Glutamatergic neuron (in vitro differentiated cells): ENCODE measurements at regions not wholly inside any gene's neighbourhood (a gene's known extent, or its start where the extent isn't known, plus 50 kb on each side); places are given as distances from the start of the nearest gene placed in this dataset.

ENCODE experiments used
- DNase-seq: peaks from one replicate; pipeline ENCODE4 v3.0.0; 2022
- H3K27ac Mint-ChIP-seq: one replicate; pipeline ENCODE4 v1.8.0; 2020; ENCODE audit warnings: mild to moderate bottlenecking, mixed read lengths, inconsistent platforms; ENCODE audit not compliant: unreplicated experiment
- H3K27me3 Mint-ChIP-seq: one replicate; pipeline ENCODE4 v1.8.0; 2020; ENCODE audit warnings: mild to moderate bottlenecking, moderate library complexity, mixed read lengths, inconsistent platforms; ENCODE audit not compliant: unreplicated experiment
- H3K36me3 Mint-ChIP-seq: one replicate; pipeline ENCODE4 v1.8.0; 2020; ENCODE audit warnings: mild to moderate bottlenecking, mixed read lengths, inconsistent platforms; ENCODE audit not compliant: unreplicated experiment
- H3K4me1 Mint-ChIP-seq: one replicate; pipeline ENCODE4 v1.8.0; 2020; ENCODE audit warnings: mild to moderate bottlenecking, low read depth, mixed read lengths, inconsistent platforms; ENCODE audit not compliant: unreplicated experiment
- H3K4me3 Mint-ChIP-seq: one replicate; pipeline ENCODE4 v1.8.0; 2020; ENCODE audit warnings: mild to moderate bottlenecking, mixed read lengths, inconsistent platforms; ENCODE audit not compliant: unreplicated experiment
- H3K9me3 Mint-ChIP-seq: one replicate; pipeline ENCODE4 v1.8.0; 2020; ENCODE audit warnings: mild to moderate bottlenecking, moderate library complexity, mixed read lengths, inconsistent platforms; ENCODE audit not compliant: unreplicated experiment
- CTCF ChIP-seq: fragments of 200-600 bp; sonication (generic); IDR thresholded peaks from one replicate; pipeline ENCODE4 v1.5.0; 2021; ENCODE audit not compliant: partially characterized antibody, unreplicated experiment

GRCh38 chr21:36641346-36641745 is 57.6 kb upstream of the SIM2 start:
- peaks cover 20% of the 10 kb centered on the region for H3K9me3 Mint-ChIP-seq
- H3K27me3 Mint-ChIP-seq = peaks cover 18% of the 10 kb centered on the region
- peak overlapping the region; percentile 59 for H3K4me3 Mint-ChIP-seq
- H3K36me3 Mint-ChIP-seq = peaks cover 13% of the 10 kb centered on the region
- H3K4me1 Mint-ChIP-seq = peaks cover 30% of the 10 kb centered on the region
- H3K27ac Mint-ChIP-seq = peak overlapping the region; percentile 96
- no peak for DNase-seq
- TF ChIP-seq CTCF = no peak

- H3K36me3 Mint-ChIP-seq = peaks cover 7% of the 10 kb centered on the region
- H3K4me3 Mint-ChIP-seq = no peak overlapping the region
- H3K4me1 Mint-ChIP-seq = peaks cover 30% of the 10 kb centered on the region
- H3K9me3 Mint-ChIP-seq = peaks cover 20% of the 10 kb centered on the region
- peaks cover 18% of the 10 kb centered on the region for H3K27me3 Mint-ChIP-seq
- TF ChIP-seq CTCF = no peak
- H3K27ac Mint-ChIP-seq = no peak overlapping the region
- DNase-seq = no peak
Measured at GRCh38 chr21:36641886-36642285, 57.0 kb upstream of the SIM2 start.

GRCh38 chr21:36642777-36643176 is 56.1 kb upstream of the SIM2 start:
- peaks cover 18% of the 10 kb centered on the region for H3K27me3 Mint-ChIP-seq
- no peak for DNase-seq
- H3K4me1 Mint-ChIP-seq = peaks cover 30% of the 10 kb centered on the region
- no peak overlapping the region for H3K27ac Mint-ChIP-seq
- TF ChIP-seq CTCF = no peak
- H3K9me3 Mint-ChIP-seq = peaks cover 20% of the 10 kb centered on the region
- no peak overlapping the region for H3K4me3 Mint-ChIP-seq
- no peaks in the 10 kb centered on the region for H3K36me3 Mint-ChIP-seq

- Mint-ChIP-seq H3K4me1 (peaks cover 30% of the 10 kb centered on the region), H3K27me3 (peaks cover 18% of the 10 kb centered on the region), H3K27ac (no peak overlapping the region), H3K4me3 (no peak overlapping the region), H3K9me3 (peaks cover 20% of the 10 kb centered on the region), H3K36me3 (no peaks in the 10 kb centered on the region)
- TF ChIP-seq CTCF = no peak
- DNase-seq = no peak
Measured at GRCh38 chr21:36643374-36644250, 55.3 kb upstream of the SIM2 start.

GRCh38 chr21:36646011-36646410 is 52.9 kb upstream of the SIM2 start:
- Mint-ChIP-seq H3K36me3 (no peaks in the 10 kb centered on the region), H3K4me1 (peaks cover 7% of the 10 kb centered on the region), H3K27ac (no peak overlapping the region), H3K9me3 (peaks cover 8% of the 10 kb centered on the region), H3K4me3 (no peak overlapping the region), H3K27me3 (peaks cover 10% of the 10 kb centered on the region)
- TF ChIP-seq CTCF = no peak
- DNase-seq = no peak
